ENCODE measurements at regions not wholly inside any gene's neighbourhood (a gene's known extent, or its start where the extent isn't known, plus 50 kb on each side); places are given as distances from the start of the nearest gene placed in this dataset.
"Not testable (repeated sequence)": the region's sequence is repeated elsewhere in the genome, so short reads cannot be mapped to it uniquely, and the experiment has no call there.

- Histone ChIP-seq H4K8ac (ENCODE audit: low read length) (no peak overlapping the region), H3K9ac (ENCODE audit: low read length) (no peak overlapping the region), H2BK12ac (ENCODE audit: low read length in 2 of 2) (no peak overlapping the region), H3K27ac (ENCODE audit: low read length, poor library complexity, severe bottlenecking) (no peak overlapping the region), H4K91ac (ENCODE audit: low read length) (no peak overlapping the region), H2BK5ac (ENCODE audit: low read depth, low read length, poor library complexity, severe bottlenecking) (no peak overlapping the region), H3K14ac (ENCODE audit: low read length in 2 of 2) (no peak overlapping the region), H2BK120ac (ENCODE audit: low read depth, low read length) (no peak overlapping the region), H3K4me1 (ENCODE audit: control insufficient read depth, insufficient read depth, low read depth, low read length) (no peaks in the 10 kb centered on the region), H3K9me3 (ENCODE audit: control insufficient read depth, low read length) (peaks cover 10% of the 10 kb centered on the region), H2AFZ (ENCODE audit: low read depth, low read length) (no peak overlapping the region), H2BK15ac (ENCODE audit: low read depth, poor library complexity, severe bottlenecking) (no peak overlapping the region), H3K4ac (ENCODE audit: low read depth in 1 of 2, low read length in 2 of 2) (no peak overlapping the region), H3K4me2 (ENCODE audit: low read length, poor library complexity, severe bottlenecking) (no peak overlapping the region), H3K36me3 (ENCODE audit: control insufficient read depth in 1 of 2, insufficient read depth in 2 of 2, low read depth in 1 of 2, low read length in 2 of 2) (no peaks in the 10 kb centered on the region), H2AK5ac (ENCODE audit: low read length, severe bottlenecking) (no peak overlapping the region), H3K79me1 (replicated peaks; ENCODE audit: low read length, poor library complexity, severe bottlenecking) (no peaks in the 10 kb centered on the region), H3K27me3 (ENCODE audit: control insufficient read depth in 1 of 2, insufficient read depth in 1 of 2, low read length in 2 of 2) (no peaks in the 10 kb centered on the region), H3K23ac (ENCODE audit: low read length in 2 of 2) (no peak overlapping the region), H3K4me3 (ENCODE audit: insufficient read depth in 1 of 2, low read depth in 1 of 2, low read length in 2 of 2) (no peak overlapping the region), H3K18ac (ENCODE audit: low read depth in 1 of 2, low read length in 2 of 2) (no peak overlapping the region)
- 93% methylated on average over 2 of the region's 2 CpGs for WGBS
- DNase-seq = no peak
Observed at GRCh38 chr12:73599268-73599667, 938.4 kb upstream of the ATXN7L3B start.

- not testable (repeated sequence) for H3K4ac ChIP-seq (ENCODE audit: low read depth in 1 of 2, low read length in 2 of 2); H3K36me3 ChIP-seq (ENCODE audit: control insufficient read depth in 1 of 2, insufficient read depth in 2 of 2, low read depth in 1 of 2, low read length in 2 of 2); H3K14ac ChIP-seq (ENCODE audit: low read length in 2 of 2); H2BK5ac ChIP-seq (ENCODE audit: low read depth, low read length, poor library complexity, severe bottlenecking); H3K9ac ChIP-seq (ENCODE audit: low read length); H3K23ac ChIP-seq (ENCODE audit: low read length in 2 of 2); H3K79me1 ChIP-seq (replicated peaks; ENCODE audit: low read length, poor library complexity, severe bottlenecking); H4K8ac ChIP-seq (ENCODE audit: low read length); H3K18ac ChIP-seq (ENCODE audit: low read depth in 1 of 2, low read length in 2 of 2); H3K27me3 ChIP-seq (ENCODE audit: control insufficient read depth in 1 of 2, insufficient read depth in 1 of 2, low read length in 2 of 2); H3K4me2 ChIP-seq (ENCODE audit: low read length, poor library complexity, severe bottlenecking); H2BK120ac ChIP-seq (ENCODE audit: low read depth, low read length); H3K4me3 ChIP-seq (ENCODE audit: insufficient read depth in 1 of 2, low read depth in 1 of 2, low read length in 2 of 2); H2AFZ ChIP-seq (ENCODE audit: low read depth, low read length); DNase-seq; H3K4me1 ChIP-seq (ENCODE audit: control insufficient read depth, insufficient read depth, low read depth, low read length); H2BK12ac ChIP-seq (ENCODE audit: low read length in 2 of 2); H4K91ac ChIP-seq (ENCODE audit: low read length); H2AK5ac ChIP-seq (ENCODE audit: low read length, severe bottlenecking); H3K9me3 ChIP-seq (ENCODE audit: control insufficient read depth, low read length); H2BK15ac ChIP-seq (ENCODE audit: low read depth, poor library complexity, severe bottlenecking); H3K27ac ChIP-seq (ENCODE audit: low read length, poor library complexity, severe bottlenecking)
- WGBS = 57% methylated on average over 9 of the region's 9 CpGs
Observed at GRCh38 chr12:73605925-73606324, 931.7 kb upstream of the ATXN7L3B start.

GRCh38 chr12:73612551-73612950 lies 925.1 kb upstream of the ATXN7L3B start:
- H2BK5ac ChIP-seq (ENCODE audit: low read depth, low read length, poor library complexity, severe bottlenecking) = no peak overlapping the region
- no peak overlapping the region for H3K18ac ChIP-seq (ENCODE audit: low read depth in 1 of 2, low read length in 2 of 2)
- no peak overlapping the region for H3K9ac ChIP-seq (ENCODE audit: low read length)
- no peak overlapping the region for H3K23ac ChIP-seq (ENCODE audit: low read length in 2 of 2)
- no peak overlapping the region for H2BK12ac ChIP-seq (ENCODE audit: low read length in 2 of 2)
- DNase-seq = no peak
- H3K79me1 ChIP-seq (replicated peaks; ENCODE audit: low read length, poor library complexity, severe bottlenecking) = no peaks in the 10 kb centered on the region
- no peak overlapping the region for H2BK15ac ChIP-seq (ENCODE audit: low read depth, poor library complexity, severe bottlenecking)
- no peak overlapping the region for H3K27ac ChIP-seq (ENCODE audit: low read length, poor library complexity, severe bottlenecking)
- no peak overlapping the region for H2BK120ac ChIP-seq (ENCODE audit: low read depth, low read length)
- no peak overlapping the region for H3K4me2 ChIP-seq (ENCODE audit: low read length, poor library complexity, severe bottlenecking)
- H4K8ac ChIP-seq (ENCODE audit: low read length) = no peak overlapping the region
- no peak overlapping the region for H3K14ac ChIP-seq (ENCODE audit: low read length in 2 of 2)
- H3K36me3 ChIP-seq (ENCODE audit: control insufficient read depth in 1 of 2, insufficient read depth in 2 of 2, low read depth in 1 of 2, low read length in 2 of 2) = no peaks in the 10 kb centered on the region
- H2AFZ ChIP-seq (ENCODE audit: low read depth, low read length) = no peak overlapping the region
- no peak overlapping the region for H3K4me3 ChIP-seq (ENCODE audit: insufficient read depth in 1 of 2, low read depth in 1 of 2, low read length in 2 of 2)
- H4K91ac ChIP-seq (ENCODE audit: low read length) = no peak overlapping the region
- peaks cover 16% of the 10 kb centered on the region for H3K9me3 ChIP-seq (ENCODE audit: control insufficient read depth, low read length)
- H3K4me1 ChIP-seq (ENCODE audit: control insufficient read depth, insufficient read depth, low read depth, low read length) = no peaks in the 10 kb centered on the region
- H3K27me3 ChIP-seq (ENCODE audit: control insufficient read depth in 1 of 2, insufficient read depth in 1 of 2, low read length in 2 of 2) = no peaks in the 10 kb centered on the region
- H2AK5ac ChIP-seq (ENCODE audit: low read length, severe bottlenecking) = no peak overlapping the region
- no peak overlapping the region for H3K4ac ChIP-seq (ENCODE audit: low read depth in 1 of 2, low read length in 2 of 2)

GRCh38 chr12:73623421-73623820 lies 914.2 kb upstream of the ATXN7L3B start:
- Histone ChIP-seq H3K9ac (ENCODE audit: low read length) (no peak overlapping the region), H3K9me3 (ENCODE audit: control insufficient read depth, low read length) (peaks cover 7% of the 10 kb centered on the region), H2BK12ac (ENCODE audit: low read length in 2 of 2) (no peak overlapping the region), H3K14ac (ENCODE audit: low read length in 2 of 2) (no peak overlapping the region), H2BK15ac (ENCODE audit: low read depth, poor library complexity, severe bottlenecking) (no peak overlapping the region), H3K4me2 (ENCODE audit: low read length, poor library complexity, severe bottlenecking) (no peak overlapping the region), H2AFZ (ENCODE audit: low read depth, low read length) (no peak overlapping the region), H2BK120ac (ENCODE audit: low read depth, low read length) (no peak overlapping the region), H4K91ac (ENCODE audit: low read length) (no peak overlapping the region), H3K18ac (ENCODE audit: low read depth in 1 of 2, low read length in 2 of 2) (no peak overlapping the region), H3K4ac (ENCODE audit: low read depth in 1 of 2, low read length in 2 of 2) (no peak overlapping the region), H3K4me3 (ENCODE audit: insufficient read depth in 1 of 2, low read depth in 1 of 2, low read length in 2 of 2) (no peak overlapping the region), H4K8ac (ENCODE audit: low read length) (no peak overlapping the region), H3K27ac (ENCODE audit: low read length, poor library complexity, severe bottlenecking) (no peak overlapping the region), H3K36me3 (ENCODE audit: control insufficient read depth in 1 of 2, insufficient read depth in 2 of 2, low read depth in 1 of 2, low read length in 2 of 2) (no peaks in the 10 kb centered on the region), H3K27me3 (ENCODE audit: control insufficient read depth in 1 of 2, insufficient read depth in 1 of 2, low read length in 2 of 2) (no peaks in the 10 kb centered on the region), H3K23ac (ENCODE audit: low read length in 2 of 2) (no peak overlapping the region), H3K4me1 (ENCODE audit: control insufficient read depth, insufficient read depth, low read depth, low read length) (no peaks in the 10 kb centered on the region), H3K79me1 (replicated peaks; ENCODE audit: low read length, poor library complexity, severe bottlenecking) (no peaks in the 10 kb centered on the region), H2BK5ac (ENCODE audit: low read depth, low read length, poor library complexity, severe bottlenecking) (no peak overlapping the region), H2AK5ac (ENCODE audit: low read length, severe bottlenecking) (no peak overlapping the region)
- no peak for DNase-seq
- 92% methylated on average over 1 of the region's 2 CpGs for WGBS

All from mesenchymal stem cell (in vitro differentiated cells and primary cell).